Sigmoid colon (tissue), 6 donors: ENCODE measurements at regions not wholly inside any gene's neighbourhood (a gene's known extent, or its start where the extent isn't known, plus 50 kb on each side); places are given as distances from the start of the nearest gene placed in this dataset.

Experiments used
- DNase-seq: peaks from one replicate; pipeline ENCODE4 v3.0.0-alpha.2; 2019
- H3K27ac ChIP-seq, 4 donors: fragments of 200-600 bp; sonication (generic); one replicate each; pipeline ENCODE4 v1.5.1; 2016 to 2019; ENCODE audit warnings: mild to moderate bottlenecking in 1 of 4
- H3K27me3 ChIP-seq, 3 donors: fragments of 200-600 bp; sonication (generic); one replicate each; pipeline ENCODE4 v1.5.1; 2019; ENCODE audit warnings: mild to moderate bottlenecking in 1 of 3
- H3K36me3 ChIP-seq, 4 donors: fragments of 200-600 bp; sonication (generic); one replicate each; pipeline ENCODE4 v1.5.1; 2016 to 2019
- H3K4me1 ChIP-seq, 4 donors: fragments of 200-600 bp; sonication (generic); one replicate each; pipeline ENCODE4 v1.5.1; 2017 to 2019
- H3K4me3 ChIP-seq, 4 donors: fragments of 200-600 bp; sonication (generic); one replicate each; pipeline ENCODE4 v1.5.1; 2017 to 2019; ENCODE audit warnings: mild to moderate bottlenecking in 2 of 4, moderate library complexity in 1 of 4
- H3K9me3 ChIP-seq, 4 donors: fragments of 200-600 bp in 3 of 4; sonication (generic) in 3 of 4; one replicate each; pipeline versions ENCODE4 v1.5.1 to v1.6.1; 2013 to 2019
- EP300 ChIP-seq, 4 donors: sonication (generic); formaldehyde crosslinking; IDR thresholded peaks; one replicate each; pipeline ENCODE4 v1.6.1; 2017; ENCODE audit warnings: antibody characterized with exemption in 4 of 4
- POLR2A ChIP-seq, 2 donors: fragments of 450-650 bp; IDR thresholded peaks; one replicate each; pipeline ENCODE4 v1.6.1; 2016; ENCODE audit warnings: antibody characterized with exemption in 2 of 2, mild to moderate bottlenecking in 2 of 2, moderate library complexity in 2 of 2
- POLR2AphosphoS5 ChIP-seq, 4 donors: sonication (generic); formaldehyde crosslinking; IDR thresholded peaks; one replicate each; pipeline ENCODE4 v1.6.1; 2017; ENCODE audit warnings: antibody characterized with exemption in 4 of 4
- WGBS, 2 donors: extraction: QIAGEN DNeasy Blood & Tissue Kit; methylation state at CpG; one replicate each; pipeline ENCODE4 v1.1.7; 2013; 5-methylcytosine and 5-hydroxymethylcytosine counted together
- intact Hi-C: fragments of 100-400 bp; cut with DNase I; formaldehyde crosslinking; loops from one replicate; pipeline ENCODE4 v1.15.1; 2023
- TF ChIP-seq, protein P1 (sequence below), 4 experiments: fragments of 450-650 bp in 3 of 4; fragments of 200-600 bp in 1 of 4; IDR thresholded peaks; one replicate each; pipeline ENCODE4 v1.5.1; 2016 to 2019; ENCODE audit warnings: antibody characterized with exemption in 4 of 4, mild to moderate bottlenecking in 3 of 4, moderate library complexity in 2 of 4
- donor health status: healthy with polysubstance abuse.
- donor health status: healthy.

DNA sequence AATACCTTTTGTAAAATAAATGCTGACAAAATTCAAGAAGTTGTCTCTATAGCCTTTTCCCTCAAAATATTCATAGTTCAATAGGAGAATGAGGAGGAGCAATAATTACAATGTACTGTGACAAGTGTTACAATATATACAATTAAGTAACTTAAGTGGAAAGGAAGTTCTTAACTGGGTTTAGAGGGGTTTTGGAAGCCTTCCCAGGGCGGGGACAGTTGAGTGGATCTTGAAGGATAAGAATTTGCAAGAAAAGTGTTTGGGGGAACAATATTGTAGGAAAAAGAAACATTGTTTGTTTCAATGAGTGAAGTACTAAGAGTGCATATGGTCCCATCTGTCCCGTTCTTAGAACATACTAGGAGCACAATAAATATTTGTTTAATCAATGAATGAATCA lies 165.2 kb upstream of the PLSCR5 start:
- TF ChIP-seq POLR2A (IDR thresholded peaks at IDR 0.05) (no peak), POLR2AphosphoS5 (IDR thresholded peaks at IDR 0.05) (no peak), EP300 (IDR thresholded peaks at IDR 0.05) (no peak)
- TF ChIP-seq, protein P1, sequence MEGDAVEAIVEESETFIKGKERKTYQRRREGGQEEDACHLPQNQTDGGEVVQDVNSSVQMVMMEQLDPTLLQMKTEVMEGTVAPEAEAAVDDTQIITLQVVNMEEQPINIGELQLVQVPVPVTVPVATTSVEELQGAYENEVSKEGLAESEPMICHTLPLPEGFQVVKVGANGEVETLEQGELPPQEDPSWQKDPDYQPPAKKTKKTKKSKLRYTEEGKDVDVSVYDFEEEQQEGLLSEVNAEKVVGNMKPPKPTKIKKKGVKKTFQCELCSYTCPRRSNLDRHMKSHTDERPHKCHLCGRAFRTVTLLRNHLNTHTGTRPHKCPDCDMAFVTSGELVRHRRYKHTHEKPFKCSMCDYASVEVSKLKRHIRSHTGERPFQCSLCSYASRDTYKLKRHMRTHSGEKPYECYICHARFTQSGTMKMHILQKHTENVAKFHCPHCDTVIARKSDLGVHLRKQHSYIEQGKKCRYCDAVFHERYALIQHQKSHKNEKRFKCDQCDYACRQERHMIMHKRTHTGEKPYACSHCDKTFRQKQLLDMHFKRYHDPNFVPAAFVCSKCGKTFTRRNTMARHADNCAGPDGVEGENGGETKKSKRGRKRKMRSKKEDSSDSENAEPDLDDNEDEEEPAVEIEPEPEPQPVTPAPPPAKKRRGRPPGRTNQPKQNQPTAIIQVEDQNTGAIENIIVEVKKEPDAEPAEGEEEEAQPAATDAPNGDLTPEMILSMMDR (IDR thresholded peaks at IDR 0.05) = no peak
- Histone ChIP-seq H3K27me3 (no peaks in the 10 kb centered on the region), H3K4me1 (no peaks in the 10 kb centered on the region), H3K4me3 (no peak overlapping the region), H3K27ac (no peak overlapping the region), H3K9me3 (no peaks in the 10 kb centered on the region), H3K36me3 (no peaks in the 10 kb centered on the region)
- intact Hi-C loops = no loop called here
- WGBS, 2 donors = 52 to 66% methylated on average over 2 of the region's 2 CpGs
- no peak for DNase-seq

DNA sequence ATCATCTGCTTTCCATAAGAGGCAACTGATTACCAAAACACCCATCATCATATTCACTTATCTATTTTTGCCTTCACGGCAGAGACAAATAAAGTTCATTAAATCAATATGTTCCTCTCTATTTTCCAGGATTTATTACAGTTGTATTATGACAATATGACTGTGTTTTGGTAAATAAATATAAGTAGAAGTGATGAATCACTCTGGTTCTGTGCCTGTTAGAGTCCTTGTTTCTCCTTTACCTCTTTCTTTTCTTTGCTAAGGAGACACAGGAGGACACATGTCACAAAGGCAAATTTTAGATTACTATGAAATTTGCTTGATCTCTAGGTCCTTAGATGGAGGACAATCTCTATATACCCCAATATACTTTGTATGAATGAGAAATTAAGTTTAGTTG lies 152.6 kb upstream of the PLSCR5 start:
- H3K4me3 ChIP-seq = no peak overlapping the region
- DNase-seq = no peak
- no peaks in the 10 kb centered on the region for H3K4me1 ChIP-seq
- H3K27me3 ChIP-seq = no peaks in the 10 kb centered on the region
- intact Hi-C loops = no loop called here
- H3K36me3 ChIP-seq = no peaks in the 10 kb centered on the region
- no peak for TF ChIP-seq EP300 (IDR thresholded peaks at IDR 0.05)
- TF ChIP-seq, protein P1 (IDR thresholded peaks at IDR 0.05) = no peak
- no peak for TF ChIP-seq POLR2AphosphoS5 (IDR thresholded peaks at IDR 0.05)
- TF ChIP-seq POLR2A (IDR thresholded peaks at IDR 0.05) = no peak
- no peaks in the 10 kb centered on the region for H3K9me3 ChIP-seq
- 61 to 85% methylated on average over 1 of the region's 1 CpG for WGBS, 2 donors
- H3K27ac ChIP-seq = no peak overlapping the region

DNA sequence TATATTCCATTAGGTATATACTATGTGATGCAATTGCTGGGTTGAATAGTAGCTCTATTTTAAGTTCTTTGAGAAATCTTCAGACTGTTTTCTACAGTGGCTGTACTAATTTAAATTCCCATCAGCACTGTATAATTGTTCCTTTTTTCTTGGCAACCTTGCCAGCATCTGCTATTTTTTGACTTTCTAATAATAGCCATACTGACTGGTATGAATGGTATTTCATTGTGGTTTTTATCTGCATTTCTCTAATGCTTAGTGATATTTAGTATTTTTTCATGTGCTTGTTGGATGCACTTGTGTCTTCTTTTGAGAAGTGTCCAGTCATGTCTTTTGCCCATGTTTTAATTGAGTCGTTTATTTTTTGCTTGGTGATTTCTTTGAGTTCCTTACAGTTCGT lies 145.1 kb upstream of the PLSCR5 start:
- Histone ChIP-seq H3K27ac (no peak overlapping the region), H3K36me3 (no peaks in the 10 kb centered on the region), H3K27me3 (no peaks in the 10 kb centered on the region), H3K4me3 (no peak overlapping the region), H3K9me3 (no peaks in the 10 kb centered on the region), H3K4me1 (peaks cover 0 to 13% (median 3%) of the 10 kb centered on the region in 4 donors)
- 75 to 82% methylated on average over 2 of the region's 2 CpGs for WGBS, 2 donors
- TF ChIP-seq EP300 (IDR thresholded peaks at IDR 0.05) = no peak
- no peak for TF ChIP-seq POLR2A (IDR thresholded peaks at IDR 0.05)
- TF ChIP-seq, protein P1 (IDR thresholded peaks at IDR 0.05) = no peak
- TF ChIP-seq POLR2AphosphoS5 (IDR thresholded peaks at IDR 0.05) = no peak
- DNase-seq = no peak
- intact Hi-C loops = no loop called here

DNA sequence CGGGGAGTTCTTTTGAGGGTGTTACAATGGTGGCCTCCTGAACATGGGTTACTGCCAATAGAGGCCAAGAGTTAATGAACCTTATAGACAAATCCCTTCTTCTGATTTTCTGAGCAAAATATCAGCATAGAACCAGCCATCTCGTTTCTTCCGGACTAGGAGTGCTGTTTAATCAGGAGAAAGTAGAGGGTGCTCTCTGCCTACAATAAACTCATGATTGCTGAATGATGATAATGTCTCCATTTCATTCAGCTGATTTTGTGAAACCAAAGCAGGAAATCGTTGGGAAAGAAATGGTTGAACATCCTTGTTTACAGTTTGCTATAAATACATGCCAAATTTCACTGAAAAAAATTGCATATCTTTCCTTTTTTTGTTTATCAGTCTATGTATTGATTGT lies 142.8 kb upstream of the PLSCR5 start:
- H3K4me1 ChIP-seq = peaks cover 0 to 13% (median 3%) of the 10 kb centered on the region in 4 donors
- intact Hi-C loops = loop anchor here (5.0 kb wide), 1 partner anchor 444 kb away; no protein-coding TSS in a partner anchor
- no peak overlapping the region for H3K27ac ChIP-seq
- no peak overlapping the region for H3K4me3 ChIP-seq
- H3K9me3 ChIP-seq = no peaks in the 10 kb centered on the region
- DNase-seq = no peak
- H3K27me3 ChIP-seq = no peaks in the 10 kb centered on the region
- no peaks in the 10 kb centered on the region for H3K36me3 ChIP-seq
- 30 to 52% methylated on average over 4 of the region's 4 CpGs for WGBS, 2 donors
- TF ChIP-seq POLR2A (IDR thresholded peaks at IDR 0.05) (no peak), POLR2AphosphoS5 (IDR thresholded peaks at IDR 0.05) (no peak), EP300 (IDR thresholded peaks at IDR 0.05) (no peak)
- TF ChIP-seq, protein P1 (IDR thresholded peaks at IDR 0.05) = peak in 3 of 4 experiments; percentile 13 to 31 (median 24)

DNA sequence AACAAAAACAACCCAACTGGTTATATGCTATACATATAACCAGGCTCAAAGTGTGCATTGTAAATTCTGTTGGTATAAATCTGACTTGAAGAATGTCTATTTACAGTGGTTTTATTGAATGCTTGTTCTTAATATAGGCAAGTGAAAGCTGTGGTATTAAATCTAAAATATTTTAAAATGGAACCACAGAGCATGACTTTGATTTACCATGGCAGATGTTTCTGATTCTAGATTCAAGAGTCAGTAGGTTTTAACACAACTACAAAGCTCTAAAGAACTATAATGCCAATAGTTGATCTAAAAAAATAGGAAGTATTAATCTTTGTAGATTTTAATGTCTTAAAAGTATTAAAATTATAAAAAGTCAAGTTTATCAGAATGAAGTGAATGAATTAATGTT lies 141.9 kb upstream of the PLSCR5 start:
- H3K4me1 ChIP-seq = peaks cover 0 to 13% (median 3%) of the 10 kb centered on the region in 4 donors
- H3K4me3 ChIP-seq = no peak overlapping the region
- intact Hi-C loops = loop anchor here (5.0 kb wide), 1 partner anchor 445 kb away; no protein-coding TSS in a partner anchor
- no peaks in the 10 kb centered on the region for H3K36me3 ChIP-seq
- H3K27ac ChIP-seq = no peak overlapping the region
- H3K9me3 ChIP-seq = no peaks in the 10 kb centered on the region
- no peak for DNase-seq
- H3K27me3 ChIP-seq = no peaks in the 10 kb centered on the region
- TF ChIP-seq POLR2AphosphoS5 (IDR thresholded peaks at IDR 0.05) = no peak
- no peak for TF ChIP-seq POLR2A (IDR thresholded peaks at IDR 0.05)
- no peak for TF ChIP-seq EP300 (IDR thresholded peaks at IDR 0.05)
- TF ChIP-seq, protein P1 (IDR thresholded peaks at IDR 0.05) = no peak
